NT2/D1 (cell line): ENCODE measurements at regions not wholly inside any gene's neighbourhood (a gene's known extent, or its start where the extent isn't known, plus 50 kb on each side); places are given as distances from the start of the nearest gene placed in this dataset.

Experiments
- SUZ12 ChIP-seq: IDR thresholded peaks from 2 replicates; pipeline ENCODE4 v1.6.1; 2011; ENCODE audit not compliant: insufficient read length, insufficient read depth; ENCODE audit errors: extremely low read depth
- ZNF274 ChIP-seq: IDR thresholded peaks from 2 replicates; pipeline ENCODE4 v1.6.1; 2011; ENCODE audit warnings: mild to moderate bottlenecking, low read depth, low read length

- TF ChIP-seq SUZ12, result no peak
- TF ChIP-seq ZNF274, result no peak
Measured at GRCh38 chr12:60152756-60153155, 556.9 kb downstream of the SLC16A7 start.
